Activated T-helper 1 cell treated with anti-CD3 and anti-CD28 coated beads, Interleukin-12 subunit alpha, Interleukin-12 subunit beta, Interleukin-2, Interleukin-4 antibody, amounts not matched to agents 30 ng/mL and 10 ng/mL and 1 ng/mL, durations not matched to agents 14 hours and 24 hours and 36 hours (primary cell): ENCODE measurements at regions not wholly inside any gene's neighbourhood (a gene's known extent, or its start where the extent isn't known, plus 50 kb on each side); places are given as distances from the start of the nearest gene placed in this dataset.
"Not testable (repeated sequence)": the region's sequence is repeated elsewhere in the genome, so short reads cannot be mapped to it uniquely, and the experiment has no call there.

Experiments used
- DNase-seq: peaks from one replicate; pipeline ENCODE4 v3.0.0; 2021; ENCODE audit warnings: low spot score
- H3K27ac Mint-ChIP-seq: one replicate; pipeline ENCODE4 v1.8.0; 2021; ENCODE audit warnings: mild to moderate bottlenecking, mixed read lengths
- H3K27me3 Mint-ChIP-seq: one replicate; pipeline ENCODE4 v1.8.0; 2022; ENCODE audit warnings: mild to moderate bottlenecking, moderate library complexity, mixed read lengths; ENCODE audit not compliant: insufficient read depth
- H3K36me3 Mint-ChIP-seq: one replicate; pipeline ENCODE4 v1.8.0; 2021; ENCODE audit warnings: low read depth, mixed read lengths
- H3K4me1 Mint-ChIP-seq: one replicate; pipeline ENCODE4 v1.8.0; 2021; ENCODE audit warnings: low read depth, mixed read lengths
- H3K4me3 Mint-ChIP-seq: one replicate; pipeline ENCODE4 v1.8.0; 2021; ENCODE audit warnings: mild to moderate bottlenecking, moderate library complexity, mixed read lengths
- H3K9me3 Mint-ChIP-seq: one replicate; pipeline ENCODE4 v1.8.0; 2021; ENCODE audit warnings: mixed read lengths
- intact Hi-C: fragments of 100-400 bp; cut with micrococcal nuclease; formaldehyde crosslinking; loops from one replicate; pipeline ENCODE4 v1.15.1; 2024

GRCh38 chr13:83496501-83496900 is 385.8 kb downstream of the SLITRK1 start:
- Mint-ChIP-seq H3K4me1 (no peaks in the 10 kb centered on the region), H3K27ac (no peak overlapping the region), H3K27me3 (no peaks in the 10 kb centered on the region), H3K4me3 (no peak overlapping the region), H3K9me3 (peaks cover 22% of the 10 kb centered on the region), H3K36me3 (no peaks in the 10 kb centered on the region)
- DNase-seq: no peak
- intact Hi-C loops: no loop called here

- intact Hi-C loops: no loop called here
- peaks cover 6% of the 10 kb centered on the region for H3K9me3 Mint-ChIP-seq
- no peak for DNase-seq
- H3K4me3 Mint-ChIP-seq: no peak overlapping the region
- H3K27me3 Mint-ChIP-seq: no peaks in the 10 kb centered on the region
- no peaks in the 10 kb centered on the region for H3K36me3 Mint-ChIP-seq
- no peaks in the 10 kb centered on the region for H3K4me1 Mint-ChIP-seq
- no peak overlapping the region for H3K27ac Mint-ChIP-seq
Observed at GRCh38 chr13:83485101-83485500, 397.2 kb downstream of the SLITRK1 start.

- DNase-seq: no peak
- H3K9me3 Mint-ChIP-seq: peaks cover 12% of the 10 kb centered on the region
- intact Hi-C loops: no loop called here
- no peaks in the 10 kb centered on the region for H3K4me1 Mint-ChIP-seq
- no peak overlapping the region for H3K27ac Mint-ChIP-seq
- no peaks in the 10 kb centered on the region for H3K36me3 Mint-ChIP-seq
- H3K4me3 Mint-ChIP-seq: no peak overlapping the region
- no peaks in the 10 kb centered on the region for H3K27me3 Mint-ChIP-seq
Observed at GRCh38 chr13:83471011-83471410, 411.3 kb downstream of the SLITRK1 start.

- no peak for DNase-seq
- no peak overlapping the region for H3K4me3 Mint-ChIP-seq
- H3K36me3 Mint-ChIP-seq: no peaks in the 10 kb centered on the region
- H3K9me3 Mint-ChIP-seq: peaks cover 8% of the 10 kb centered on the region
- intact Hi-C loops: no loop called here
- no peaks in the 10 kb centered on the region for H3K4me1 Mint-ChIP-seq
- no peak overlapping the region for H3K27ac Mint-ChIP-seq
- no peaks in the 10 kb centered on the region for H3K27me3 Mint-ChIP-seq
Observed at GRCh38 chr13:83470133-83470797, 412.0 kb downstream of the SLITRK1 start.

GRCh38 chr13:83453723-83454122 is 428.6 kb downstream of the SLITRK1 start:
- no peaks in the 10 kb centered on the region for H3K27me3 Mint-ChIP-seq
- no peaks in the 10 kb centered on the region for H3K36me3 Mint-ChIP-seq
- intact Hi-C loops: no loop called here
- H3K4me1 Mint-ChIP-seq: no peaks in the 10 kb centered on the region
- H3K27ac Mint-ChIP-seq: no peak overlapping the region
- DNase-seq: no peak
- no peak overlapping the region for H3K4me3 Mint-ChIP-seq
- peaks cover 9% of the 10 kb centered on the region for H3K9me3 Mint-ChIP-seq

GRCh38 chr13:83453300-83453699 is 429.0 kb downstream of the SLITRK1 start:
- Mint-ChIP-seq H3K4me3 (no peak overlapping the region), H3K27ac (no peak overlapping the region), H3K36me3 (no peaks in the 10 kb centered on the region), H3K9me3 (peaks cover 9% of the 10 kb centered on the region), H3K4me1 (no peaks in the 10 kb centered on the region), H3K27me3 (no peaks in the 10 kb centered on the region)
- intact Hi-C loops: no loop called here
- DNase-seq: no peak

- intact Hi-C loops: no loop called here
- H3K4me1 Mint-ChIP-seq: no peaks in the 10 kb centered on the region
- no peaks in the 10 kb centered on the region for H3K27me3 Mint-ChIP-seq
- H3K36me3 Mint-ChIP-seq: no peaks in the 10 kb centered on the region
- H3K4me3 Mint-ChIP-seq: no peak overlapping the region
- H3K9me3 Mint-ChIP-seq: peaks cover 9% of the 10 kb centered on the region
- H3K27ac Mint-ChIP-seq: no peak overlapping the region
- DNase-seq: no peak
Observed at GRCh38 chr13:83452292-83452950, 429.9 kb downstream of the SLITRK1 start.

- no peak for DNase-seq
- Mint-ChIP-seq H3K4me1 (no peaks in the 10 kb centered on the region), H3K9me3 (peaks cover 14% of the 10 kb centered on the region), H3K27ac (no peak overlapping the region), H3K27me3 (no peaks in the 10 kb centered on the region), H3K36me3 (no peaks in the 10 kb centered on the region), H3K4me3 (no peak overlapping the region)
- intact Hi-C loops: no loop called here
Observed at GRCh38 chr13:83450591-83450990, 431.7 kb downstream of the SLITRK1 start.

GRCh38 chr13:83449668-83450395 is 432.4 kb downstream of the SLITRK1 start:
- Mint-ChIP-seq H3K36me3 (no peaks in the 10 kb centered on the region), H3K27ac (no peak overlapping the region), H3K9me3 (peaks cover 18% of the 10 kb centered on the region), H3K4me3 (no peak overlapping the region), H3K4me1 (no peaks in the 10 kb centered on the region), H3K27me3 (no peaks in the 10 kb centered on the region)
- no peak for DNase-seq
- intact Hi-C loops: no loop called here

GRCh38 chr13:83440465-83440864 is 441.8 kb downstream of the SLITRK1 start:
- H3K27me3 Mint-ChIP-seq: no peaks in the 10 kb centered on the region
- H3K27ac Mint-ChIP-seq: no peak overlapping the region
- no peak for DNase-seq

GRCh38 chr13:83439464-83439863 is 442.8 kb downstream of the SLITRK1 start:
- H3K4me3 Mint-ChIP-seq, H3K27ac Mint-ChIP-seq, intact Hi-C loops, H3K27me3 Mint-ChIP-seq, DNase-seq, H3K4me1 Mint-ChIP-seq, H3K36me3 Mint-ChIP-seq: not testable (repeated sequence)
- peaks cover 25% of the 10 kb centered on the region for H3K9me3 Mint-ChIP-seq

More at GRCh38 chr13:83440465-83440864, 441.8 kb downstream of the SLITRK1 start:
- H3K36me3 Mint-ChIP-seq: no peaks in the 10 kb centered on the region
- H3K9me3 Mint-ChIP-seq: peaks cover 31% of the 10 kb centered on the region
- no peak overlapping the region for H3K4me3 Mint-ChIP-seq
- no peaks in the 10 kb centered on the region for H3K4me1 Mint-ChIP-seq
- intact Hi-C loops: no loop called here

GRCh38 chr13:83423861-83424260 is 458.4 kb downstream of the SLITRK1 start:
- H3K9me3 Mint-ChIP-seq: peaks cover 24% of the 10 kb centered on the region
- intact Hi-C loops: no loop called here
- no peaks in the 10 kb centered on the region for H3K27me3 Mint-ChIP-seq
- no peak for DNase-seq
- no peak overlapping the region for H3K27ac Mint-ChIP-seq
- H3K4me1 Mint-ChIP-seq: no peaks in the 10 kb centered on the region
- H3K36me3 Mint-ChIP-seq: no peaks in the 10 kb centered on the region
- no peak overlapping the region for H3K4me3 Mint-ChIP-seq

- no peak overlapping the region for H3K4me3 Mint-ChIP-seq
- H3K4me1 Mint-ChIP-seq: no peaks in the 10 kb centered on the region
- DNase-seq: no peak
- H3K27me3 Mint-ChIP-seq: no peaks in the 10 kb centered on the region
- intact Hi-C loops: no loop called here
- no peak overlapping the region for H3K27ac Mint-ChIP-seq
- H3K9me3 Mint-ChIP-seq: peaks cover 23% of the 10 kb centered on the region
- no peaks in the 10 kb centered on the region for H3K36me3 Mint-ChIP-seq
Observed at GRCh38 chr13:83423381-83423780, 458.9 kb downstream of the SLITRK1 start.
